ENCODE measurements at regions not wholly inside any gene's neighbourhood (a gene's known extent, or its start where the extent isn't known, plus 50 kb on each side); places are given as distances from the start of the nearest gene placed in this dataset.
"Not testable (repeated sequence)": the region's sequence is repeated elsewhere in the genome, so short reads cannot be mapped to it uniquely, and the experiment has no call there.

GRCh38 chr10:8326396-8327139 lies 272.1 kb downstream of the GATA3 start:
- DNase-seq (ENCODE audit: low spot score in 2 of 2) = no peak
- peaks cover 18% of the 10 kb centered on the region for H3K4me1 Mint-ChIP-seq
- peaks cover 12% of the 10 kb centered on the region for H3K27me3 Mint-ChIP-seq
- ATAC-seq (replicated peaks; ENCODE audit: extremely low read depth, poor library complexity, severe bottlenecking) = no peak
- H3K4me3 Mint-ChIP-seq = no peak overlapping the region
- peaks cover 6% of the 10 kb centered on the region for H3K36me3 Mint-ChIP-seq (ENCODE audit: insufficient read depth)
- no peak overlapping the region for H3K27ac Mint-ChIP-seq (ENCODE audit: low read depth)
- H3K9me3 Mint-ChIP-seq = no peaks in the 10 kb centered on the region

GRCh38 chr10:8327140-8327423 lies 272.6 kb downstream of the GATA3 start:
- ATAC-seq (replicated peaks; ENCODE audit: extremely low read depth, poor library complexity, severe bottlenecking) = no peak
- Mint-ChIP-seq H3K27ac (ENCODE audit: low read depth) (no peak overlapping the region), H3K36me3 (ENCODE audit: insufficient read depth) (peaks cover 11% of the 10 kb centered on the region), H3K9me3 (no peaks in the 10 kb centered on the region), H3K4me1 (peaks cover 23% of the 10 kb centered on the region), H3K4me3 (no peak overlapping the region), H3K27me3 (peaks cover 12% of the 10 kb centered on the region)
- DNase-seq (ENCODE audit: low spot score in 2 of 2) = no peak

GRCh38 chr10:8331387-8331786 lies 276.9 kb downstream of the GATA3 start:
- peak; percentile 18 to 40 for DNase-seq (ENCODE audit: low spot score in 2 of 2)
- Mint-ChIP-seq H3K9me3 (no peaks in the 10 kb centered on the region), H3K27me3 (no peaks in the 10 kb centered on the region), H3K36me3 (ENCODE audit: insufficient read depth) (peaks cover 22% of the 10 kb centered on the region), H3K27ac (ENCODE audit: low read depth) (peak overlapping the region; percentile 100), H3K4me1 (peaks cover 48% of the 10 kb centered on the region), H3K4me3 (peak overlapping the region; percentile 73)
- ATAC-seq (replicated peaks; ENCODE audit: extremely low read depth, poor library complexity, severe bottlenecking) = peak; percentile 6

- ATAC-seq (replicated peaks; ENCODE audit: extremely low read depth, poor library complexity, severe bottlenecking) (peak; percentile 92), DNase-seq (ENCODE audit: low spot score in 2 of 2) (peak; percentile 80 to 92)
- peaks cover 22% of the 10 kb centered on the region for H3K36me3 Mint-ChIP-seq (ENCODE audit: insufficient read depth)
- H3K9me3 Mint-ChIP-seq = no peaks in the 10 kb centered on the region
- peak overlapping the region; percentile 73 for H3K4me3 Mint-ChIP-seq
- peak overlapping the region; percentile 100 for H3K27ac Mint-ChIP-seq (ENCODE audit: low read depth)
- H3K27me3 Mint-ChIP-seq = no peaks in the 10 kb centered on the region
- H3K4me1 Mint-ChIP-seq = peaks cover 48% of the 10 kb centered on the region
Observed at GRCh38 chr10:8331896-8332729, 277.6 kb downstream of the GATA3 start.

- Mint-ChIP-seq H3K27ac (ENCODE audit: low read depth) (peak overlapping the region; percentile 100), H3K4me1 (peaks cover 48% of the 10 kb centered on the region)
Observed at GRCh38 chr10:8332730-8333111, 278.2 kb downstream of the GATA3 start.

GRCh38 chr10:8334631-8335030 lies 280.1 kb downstream of the GATA3 start:
- Mint-ChIP-seq H3K27me3 (no peaks in the 10 kb centered on the region), H3K9me3 (no peaks in the 10 kb centered on the region), H3K4me1 (peaks cover 48% of the 10 kb centered on the region), H3K36me3 (ENCODE audit: insufficient read depth) (peaks cover 22% of the 10 kb centered on the region), H3K4me3 (no peak overlapping the region), H3K27ac (ENCODE audit: low read depth) (peak overlapping the region; percentile 100)
- no peak for ATAC-seq (replicated peaks; ENCODE audit: extremely low read depth, poor library complexity, severe bottlenecking)
- DNase-seq (ENCODE audit: low spot score in 2 of 2) = no peak

More at GRCh38 chr10:8332730-8333111, 278.2 kb downstream of the GATA3 start:
- ATAC-seq (replicated peaks; ENCODE audit: extremely low read depth, poor library complexity, severe bottlenecking) (no peak), DNase-seq (ENCODE audit: low spot score in 2 of 2) (no peak)
- peaks cover 22% of the 10 kb centered on the region for H3K36me3 Mint-ChIP-seq (ENCODE audit: insufficient read depth)
- peak overlapping the region; percentile 73 for H3K4me3 Mint-ChIP-seq
- no peaks in the 10 kb centered on the region for H3K9me3 Mint-ChIP-seq
- H3K27me3 Mint-ChIP-seq = no peaks in the 10 kb centered on the region

GRCh38 chr10:8336629-8337331 lies 282.3 kb downstream of the GATA3 start:
- DNase-seq (ENCODE audit: low spot score in 2 of 2) = no peak
- H3K27ac Mint-ChIP-seq (ENCODE audit: low read depth) = no peak overlapping the region
- ATAC-seq (replicated peaks; ENCODE audit: extremely low read depth, poor library complexity, severe bottlenecking) = no peak
- no peaks in the 10 kb centered on the region for H3K27me3 Mint-ChIP-seq
- H3K36me3 Mint-ChIP-seq (ENCODE audit: insufficient read depth) = peaks cover 13% of the 10 kb centered on the region
- peaks cover 5% of the 10 kb centered on the region for H3K9me3 Mint-ChIP-seq
- H3K4me1 Mint-ChIP-seq = peaks cover 28% of the 10 kb centered on the region
- H3K4me3 Mint-ChIP-seq = no peak overlapping the region

GRCh38 chr10:8337332-8337651 lies 282.8 kb downstream of the GATA3 start:
- no peak for DNase-seq (ENCODE audit: low spot score in 2 of 2)
- H3K27ac Mint-ChIP-seq (ENCODE audit: low read depth) = no peak overlapping the region
- peaks cover 24% of the 10 kb centered on the region for H3K4me1 Mint-ChIP-seq
- no peaks in the 10 kb centered on the region for H3K27me3 Mint-ChIP-seq
- peaks cover 8% of the 10 kb centered on the region for H3K36me3 Mint-ChIP-seq (ENCODE audit: insufficient read depth)
- no peak for ATAC-seq (replicated peaks; ENCODE audit: extremely low read depth, poor library complexity, severe bottlenecking)
- no peak overlapping the region for H3K4me3 Mint-ChIP-seq
- H3K9me3 Mint-ChIP-seq = peaks cover 5% of the 10 kb centered on the region

GRCh38 chr10:8338177-8338766 lies 283.8 kb downstream of the GATA3 start:
- H3K27me3 Mint-ChIP-seq = no peaks in the 10 kb centered on the region
- H3K27ac Mint-ChIP-seq (ENCODE audit: low read depth) = no peak overlapping the region
- ATAC-seq (replicated peaks; ENCODE audit: extremely low read depth, poor library complexity, severe bottlenecking) (no peak), DNase-seq (ENCODE audit: low spot score in 2 of 2) (no peak)
- no peaks in the 10 kb centered on the region for H3K36me3 Mint-ChIP-seq (ENCODE audit: insufficient read depth)
- no peak overlapping the region for H3K4me3 Mint-ChIP-seq
- H3K4me1 Mint-ChIP-seq = peaks cover 16% of the 10 kb centered on the region
- H3K9me3 Mint-ChIP-seq = peaks cover 5% of the 10 kb centered on the region

- Mint-ChIP-seq H3K27me3 (no peaks in the 10 kb centered on the region), H3K4me3 (no peak overlapping the region), H3K9me3 (peaks cover 5% of the 10 kb centered on the region), H3K36me3 (ENCODE audit: insufficient read depth) (no peaks in the 10 kb centered on the region), H3K4me1 (no peaks in the 10 kb centered on the region), H3K27ac (ENCODE audit: low read depth) (no peak overlapping the region)
- ATAC-seq (replicated peaks; ENCODE audit: extremely low read depth, poor library complexity, severe bottlenecking) (no peak), DNase-seq (ENCODE audit: low spot score in 2 of 2) (no peak)
Observed at GRCh38 chr10:8344756-8345155, 290.3 kb downstream of the GATA3 start.

GRCh38 chr10:8346861-8347260 lies 292.4 kb downstream of the GATA3 start:
- Mint-ChIP-seq H3K4me3 (no peak overlapping the region), H3K27ac (ENCODE audit: low read depth) (no peak overlapping the region), H3K27me3 (no peaks in the 10 kb centered on the region), H3K36me3 (ENCODE audit: insufficient read depth) (no peaks in the 10 kb centered on the region), H3K4me1 (no peaks in the 10 kb centered on the region), H3K9me3 (no peaks in the 10 kb centered on the region)
- DNase-seq (ENCODE audit: low spot score in 2 of 2) = no peak
- no peak for ATAC-seq (replicated peaks; ENCODE audit: extremely low read depth, poor library complexity, severe bottlenecking)

- H3K27me3 Mint-ChIP-seq; ATAC-seq (replicated peaks; ENCODE audit: extremely low read depth, poor library complexity, severe bottlenecking); H3K4me3 Mint-ChIP-seq; H3K9me3 Mint-ChIP-seq; H3K4me1 Mint-ChIP-seq; H3K36me3 Mint-ChIP-seq (ENCODE audit: insufficient read depth); H3K27ac Mint-ChIP-seq (ENCODE audit: low read depth); DNase-seq (ENCODE audit: low spot score in 2 of 2): not testable (repeated sequence)
Observed at GRCh38 chr10:8347614-8348013, 293.1 kb downstream of the GATA3 start.
